ENCODE measurements at regions not wholly inside any gene's neighbourhood (a gene's known extent, or its start where the extent isn't known, plus 50 kb on each side); places are given as distances from the start of the nearest gene placed in this dataset.
"Not testable (repeated sequence)": the region's sequence is repeated elsewhere in the genome, so short reads cannot be mapped to it uniquely, and the experiment has no call there.

DNA sequence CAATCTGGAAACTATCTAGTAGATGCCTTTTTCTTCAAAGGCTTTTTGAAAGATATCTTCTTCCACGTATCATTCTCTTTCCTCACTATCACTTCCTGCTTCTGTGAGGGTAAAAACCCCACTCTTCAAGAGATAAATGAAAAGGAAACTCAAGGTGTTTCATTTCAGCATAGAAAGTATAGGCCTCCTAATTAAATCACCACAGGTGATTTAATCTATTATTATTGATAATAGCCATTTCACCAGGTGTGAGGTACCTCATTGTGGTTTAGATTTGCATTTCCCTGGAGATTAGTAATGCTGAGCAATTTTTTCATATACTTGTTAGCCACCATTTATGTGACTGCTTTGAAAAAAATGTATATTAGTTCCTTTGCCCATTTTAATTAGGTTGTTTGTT lies 92.0 kb upstream of the EMCN start:
- no peak for DNase-seq

DNA sequence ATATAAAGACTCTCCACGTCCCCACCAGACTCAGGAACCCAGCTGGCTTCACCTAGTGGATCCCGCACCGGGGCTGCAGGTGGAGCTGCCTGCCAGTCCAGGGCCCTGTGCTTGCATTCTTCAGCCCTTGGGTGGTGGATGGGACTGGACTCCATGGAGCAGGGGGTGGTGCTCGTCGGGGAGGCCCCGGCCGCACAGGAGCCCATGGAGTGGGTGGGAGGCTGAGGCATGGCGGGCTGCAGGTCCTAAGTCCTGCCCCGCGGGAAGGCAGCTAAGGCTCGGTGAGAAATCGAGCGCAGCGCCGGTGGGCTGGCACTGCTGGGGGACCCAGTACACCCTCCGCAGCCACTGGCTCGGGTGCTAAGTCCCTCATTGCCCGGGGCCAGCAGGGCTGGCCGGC lies 90.8 kb upstream of the EMCN start:
- not testable (repeated sequence) for DNase-seq

DNA sequence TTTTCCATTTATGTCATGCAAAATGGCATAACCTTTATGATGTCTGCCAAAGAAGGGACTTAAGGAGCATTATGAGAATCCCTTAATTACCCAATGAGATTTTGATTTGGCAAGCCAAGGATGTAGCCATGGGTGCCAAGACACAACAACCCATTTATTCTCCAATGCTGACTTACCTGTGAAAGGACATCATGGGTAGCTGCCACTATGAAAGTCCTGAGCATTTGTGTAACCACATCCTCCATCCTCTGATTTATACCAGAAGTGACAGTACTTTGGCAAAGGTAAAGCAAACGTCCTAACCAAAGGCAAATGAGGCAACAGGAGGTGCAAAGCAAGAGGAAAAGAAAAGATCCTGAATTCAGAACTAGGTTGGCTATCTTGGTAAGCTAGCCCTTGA lies 87.3 kb upstream of the EMCN start:
- no peak for DNase-seq

DNA sequence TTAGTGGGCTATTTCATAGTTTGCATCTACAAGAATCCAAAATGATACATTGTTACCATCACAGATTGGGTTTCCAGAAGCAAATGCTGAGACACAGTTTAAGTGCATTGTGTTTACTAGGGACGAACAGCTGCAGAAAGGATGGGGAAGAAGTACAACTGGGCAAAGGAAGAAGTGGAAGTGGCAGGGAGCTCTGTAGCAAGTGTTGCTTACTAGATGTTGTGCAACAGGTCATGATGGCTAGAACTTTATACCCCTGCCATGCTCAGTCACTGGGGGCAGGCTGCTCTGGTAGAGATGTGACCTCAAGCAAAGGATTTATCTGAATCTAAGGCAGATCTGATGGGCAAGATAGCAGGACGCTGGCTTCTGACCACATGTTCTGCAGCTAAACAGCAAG lies 76.1 kb upstream of the EMCN start:
- no peak for DNase-seq

DNA sequence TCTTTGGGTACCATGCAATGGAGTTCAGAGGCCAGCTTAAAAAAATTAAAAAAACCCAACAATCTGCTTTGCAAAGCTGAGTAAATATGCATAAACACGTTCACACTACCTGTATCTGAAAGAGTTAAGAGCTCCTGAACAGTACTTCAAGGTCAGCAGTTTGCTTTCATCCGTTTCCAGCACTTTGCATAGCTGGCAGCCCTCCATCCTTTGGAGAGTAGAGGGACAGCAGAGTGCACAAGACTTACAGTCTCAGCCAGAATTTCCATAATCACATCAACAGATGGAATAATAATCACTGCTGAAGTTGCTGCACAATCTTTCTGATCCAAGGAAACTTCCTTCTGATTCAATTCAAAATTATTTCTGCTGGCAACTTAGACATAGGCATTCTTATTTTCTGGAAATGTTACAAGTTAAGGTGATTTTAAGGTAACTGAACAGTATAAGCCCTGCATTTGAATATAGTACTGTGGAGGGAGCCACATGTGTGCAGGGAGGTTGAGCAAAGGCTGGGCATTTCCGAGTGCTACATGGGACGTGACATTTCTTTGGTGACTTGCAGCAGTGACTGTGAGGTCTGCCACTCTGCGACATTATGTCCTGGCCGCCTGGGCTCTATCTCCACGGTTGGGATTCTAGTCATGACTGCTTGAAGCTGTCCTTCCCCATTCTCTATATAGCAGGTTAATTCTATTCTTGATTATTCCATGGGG lies 73.5 kb upstream of the EMCN start:
- DNase-seq = no peak

DNA sequence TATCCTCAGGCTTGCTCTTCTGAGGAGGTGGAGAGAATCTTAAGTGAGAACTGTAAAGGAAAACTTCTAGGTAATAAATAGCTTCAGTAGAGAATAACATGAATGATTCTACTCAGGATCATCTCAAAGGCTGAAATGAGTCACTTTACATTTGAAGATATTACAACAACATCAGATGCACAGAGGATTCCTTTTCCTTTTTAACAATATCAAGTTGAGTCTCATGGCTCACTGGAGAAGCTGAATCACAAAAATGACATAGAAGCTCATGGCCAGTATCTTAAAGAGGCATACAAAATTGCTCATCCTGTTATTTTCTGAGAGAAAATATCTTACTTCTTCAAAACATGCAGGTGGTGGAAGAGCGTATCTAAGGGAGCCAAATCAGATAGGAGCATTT lies 72.5 kb upstream of the EMCN start:
- no peak for DNase-seq

DNA sequence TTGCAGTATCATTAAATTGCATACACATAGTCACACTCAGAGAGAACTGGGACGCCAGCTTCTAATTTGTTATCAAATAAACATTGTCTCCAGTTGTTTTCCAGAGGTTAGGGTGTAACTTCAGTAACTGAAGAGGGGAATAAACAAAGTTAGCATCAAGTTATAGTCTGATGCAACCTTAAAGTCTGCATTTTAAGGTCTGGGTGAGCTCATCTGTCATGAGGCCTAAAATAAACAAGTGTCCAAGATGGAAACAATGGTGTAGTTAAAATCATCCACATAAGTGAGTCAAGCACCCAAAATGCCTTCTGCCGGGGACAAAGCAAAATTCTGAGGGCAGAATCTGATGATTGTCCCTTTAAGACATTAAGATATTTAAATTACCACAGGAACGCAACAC lies 70.3 kb upstream of the EMCN start:
- no peak for DNase-seq

DNA sequence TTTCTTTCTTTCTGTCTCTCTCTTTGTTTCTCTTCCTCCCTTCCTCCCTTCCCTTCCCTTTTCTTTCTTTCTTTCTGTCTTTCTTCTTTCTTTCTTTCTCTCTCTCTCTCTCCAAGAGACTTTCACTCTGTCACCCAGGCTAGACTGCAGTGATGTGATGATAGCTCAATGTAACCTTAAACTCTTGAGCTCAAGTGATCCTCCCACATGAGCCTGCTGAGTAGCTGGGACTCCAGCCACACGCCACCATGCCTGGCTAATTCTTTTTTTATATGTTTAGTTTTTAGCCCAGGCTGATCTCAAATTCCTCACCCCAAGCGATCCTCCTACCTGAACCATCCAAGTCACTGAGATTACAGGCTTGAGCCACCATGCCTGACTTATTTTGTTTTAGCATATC lies 64.3 kb upstream of the EMCN start:
- DNase-seq = no peak

DNA sequence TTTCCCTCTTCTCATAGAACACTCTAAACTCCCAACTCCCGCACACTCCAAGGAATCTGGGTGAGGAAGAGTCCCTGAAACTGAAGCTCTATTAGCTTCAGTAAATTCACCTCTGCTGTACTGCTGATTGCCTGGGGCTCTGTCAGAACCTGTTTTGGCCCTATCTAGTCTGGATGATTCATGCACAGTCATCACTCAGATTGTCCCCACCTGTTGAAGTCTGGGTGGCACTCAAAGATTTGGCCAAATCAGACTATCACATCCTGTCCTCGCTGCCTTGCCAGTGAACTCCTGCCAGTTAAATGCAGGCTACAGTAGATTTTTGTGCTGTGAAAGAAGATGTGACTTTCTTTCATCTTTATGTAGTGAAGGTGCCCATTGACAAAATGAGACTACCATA lies 63.5 kb upstream of the EMCN start:
- no peak for DNase-seq

DNA sequence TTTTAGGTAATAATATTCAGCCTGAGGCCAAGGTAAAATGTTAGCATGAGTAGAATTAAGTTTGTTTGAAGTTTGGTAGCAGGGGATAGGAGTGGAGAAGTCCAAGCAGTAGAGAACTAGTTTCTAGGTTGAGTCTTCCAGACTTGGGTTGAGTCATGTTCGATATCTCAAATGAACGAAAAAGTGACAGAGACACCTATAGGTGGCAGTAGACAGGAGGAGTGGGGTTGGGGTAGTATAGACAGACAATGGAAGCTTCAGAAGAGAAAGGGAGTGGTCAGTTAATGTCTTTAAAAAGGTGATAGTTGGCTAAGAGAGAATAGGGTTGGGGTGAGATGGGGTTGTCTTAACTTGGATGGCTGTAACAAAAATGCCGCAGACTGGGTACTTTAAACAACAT lies 58.7 kb upstream of the EMCN start:
- no peak for DNase-seq

DNA sequence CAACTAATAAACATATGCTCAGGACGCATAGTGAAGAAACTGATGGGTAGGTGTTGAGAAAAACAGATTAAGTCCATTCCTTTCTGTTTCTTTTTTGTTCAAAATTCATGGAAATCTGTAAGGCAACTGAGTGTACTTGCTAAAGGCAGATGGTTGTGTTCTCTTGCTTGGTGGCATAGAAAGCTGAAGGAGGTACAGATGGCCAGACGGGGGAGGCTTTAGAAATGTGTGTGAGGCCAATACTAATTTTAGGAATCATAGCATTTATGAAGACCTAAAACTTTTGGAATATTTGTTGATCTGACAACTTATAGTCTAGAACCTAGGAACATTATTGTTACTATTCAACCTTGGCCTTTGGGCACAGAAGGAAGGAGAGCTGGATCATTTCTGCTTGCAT lies 56.8 kb upstream of the EMCN start:
- no peak for DNase-seq

DNA sequence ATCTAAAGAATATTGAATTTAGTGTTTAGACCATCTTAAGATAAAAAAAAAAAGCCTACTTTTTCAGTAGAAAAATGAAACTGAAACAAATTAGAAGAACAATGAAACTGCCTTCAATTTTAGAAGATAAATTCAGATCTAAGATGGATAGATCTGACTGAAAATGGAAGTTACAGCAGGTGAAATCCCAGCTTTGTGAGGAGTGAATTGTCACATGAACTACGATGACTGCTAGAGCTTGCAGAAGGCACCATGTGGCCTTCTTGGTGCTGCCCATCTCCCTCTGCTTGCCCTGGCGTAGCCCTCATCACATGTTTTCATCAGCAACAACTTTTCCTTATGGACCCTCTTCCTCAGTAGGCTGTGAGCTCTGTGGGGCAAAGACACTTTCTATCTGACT lies 51.4 kb upstream of the EMCN start:
- DNase-seq = peak; percentile 3
